Endodermal cell (in vitro differentiated cells): ENCODE measurements at regions not wholly inside any gene's neighbourhood (a gene's known extent, or its start where the extent isn't known, plus 50 kb on each side); places are given as distances from the start of the nearest gene placed in this dataset.

Source experiments
- DNase-seq: peaks from one replicate; pipeline ENCODE4 v3.0.0-alpha.2; 2017
- H3K27ac ChIP-seq: 2 replicates; pipeline ENCODE4 v1.5.1; 2013; ENCODE audit warnings: mild to moderate bottlenecking, low read depth, low read length, moderate library complexity
- H3K27me3 ChIP-seq: 2 replicates; pipeline ENCODE4 v1.6.1; 2013; ENCODE audit warnings: mild to moderate bottlenecking, low read length, moderate library complexity; ENCODE audit not compliant: insufficient read depth, control insufficient read depth, poor library complexity, severe bottlenecking
- H3K36me3 ChIP-seq: 2 replicates; pipeline ENCODE4 v1.7.0; 2013; ENCODE audit warnings: mild to moderate bottlenecking, low read length, moderate library complexity; ENCODE audit not compliant: control insufficient read depth, insufficient read depth
- H3K4me1 ChIP-seq: one replicate; pipeline ENCODE4 v1.7.0; 2013; ENCODE audit warnings: low read length; ENCODE audit not compliant: control insufficient read depth, insufficient read depth
- H3K4me3 ChIP-seq: 2 replicates; pipeline ENCODE4 v1.5.1; 2013; ENCODE audit warnings: mild to moderate bottlenecking, low read length, moderate library complexity
- H3K9ac ChIP-seq: 2 replicates; pipeline ENCODE4 v1.6.1; 2013; ENCODE audit warnings: mild to moderate bottlenecking, low read length, moderate library complexity; ENCODE audit not compliant: poor library complexity, severe bottlenecking; ENCODE audit errors: extremely low read depth
- H3K9me3 ChIP-seq: 2 replicates; pipeline ENCODE4 v1.6.1; 2013; ENCODE audit warnings: mild to moderate bottlenecking, low read length, moderate library complexity; ENCODE audit not compliant: control insufficient read depth
- H3K27ac Mint-ChIP-seq: 2 replicates; pipeline ENCODE4 v1.8.0; 2020; ENCODE audit warnings: mixed read lengths
- H3K27me3 Mint-ChIP-seq: 2 replicates; pipeline ENCODE4 v1.8.0; 2021; ENCODE audit warnings: mild to moderate bottlenecking, mixed read lengths; ENCODE audit not compliant: insufficient read depth
- H3K36me3 Mint-ChIP-seq: 2 replicates; pipeline ENCODE4 v1.8.0; 2020; ENCODE audit warnings: low read depth, mixed read lengths
- H3K4me1 Mint-ChIP-seq: 2 replicates; pipeline ENCODE4 v1.8.0; 2020; ENCODE audit warnings: mixed read lengths
- H3K4me3 Mint-ChIP-seq: 2 replicates; pipeline ENCODE4 v1.8.0; 2020; ENCODE audit warnings: mild to moderate bottlenecking, moderate library complexity, mixed read lengths
- H3K9me3 Mint-ChIP-seq: 2 replicates; pipeline ENCODE4 v1.8.0; 2020; ENCODE audit warnings: mild to moderate bottlenecking, mixed read lengths
- CTCF ChIP-seq: fragments of 200-600 bp; sonication (generic); conservative IDR thresholded peaks from 2 replicates; pipeline ENCODE4 v1.5.0; 2021; ENCODE audit warnings: antibody characterized with exemption, mild to moderate bottlenecking
- WGBS, 2 experiments: methylation state at CpG; one replicate each; pipeline versions ENCODE4 v1.1.5 to v1.1.7; 2013; ENCODE audit warnings: missing lambda C conversion rate in 2 of 2, mixed read lengths in 1 of 2; ENCODE audit not compliant: insufficient coverage in 1 of 2, insufficient read length in 1 of 2; 5-methylcytosine and 5-hydroxymethylcytosine counted together

GRCh38 chr5:98651715-98652114 is 121.7 kb upstream of the RGMB start:
- Mint-ChIP-seq H3K36me3 (peaks cover 42% of the 10 kb centered on the region), H3K4me3 (no peak overlapping the region), H3K4me1 (peaks cover 7% of the 10 kb centered on the region), H3K27ac (no peak overlapping the region), H3K27me3 (peaks cover 14% of the 10 kb centered on the region), H3K9me3 (peaks cover 7% of the 10 kb centered on the region)
- Histone ChIP-seq H3K4me3 (no peak overlapping the region), H3K27ac (no peak overlapping the region), H3K9ac (no peak overlapping the region), H3K36me3 (peaks cover 46% of the 10 kb centered on the region), H3K27me3 (no peaks in the 10 kb centered on the region), H3K9me3 (peaks cover 19% of the 10 kb centered on the region), H3K4me1 (peaks cover 2% of the 10 kb centered on the region)
- TF ChIP-seq CTCF = no peak
- no peak for DNase-seq
- 38 to 77% methylated on average over 1 to 3 of the region's 3 CpGs for WGBS, 2 experiments

GRCh38 chr5:98656125-98656795 is 117.2 kb upstream of the RGMB start:
- H3K27me3 ChIP-seq = no peaks in the 10 kb centered on the region
- Mint-ChIP-seq H3K4me1 (peaks cover 23% of the 10 kb centered on the region), H3K27me3 (peaks cover 17% of the 10 kb centered on the region), H3K27ac (peak overlapping the region; percentile 36), H3K9me3 (peaks cover 8% of the 10 kb centered on the region), H3K4me3 (no peak overlapping the region), H3K36me3 (peaks cover 36% of the 10 kb centered on the region)
- no peak for DNase-seq
- peak overlapping the region; percentile 66 for H3K27ac ChIP-seq
- H3K36me3 ChIP-seq = peaks cover 26% of the 10 kb centered on the region
- peaks cover 19% of the 10 kb centered on the region for H3K9me3 ChIP-seq
- H3K4me1 ChIP-seq = peaks cover 6% of the 10 kb centered on the region
- WGBS, 2 experiments = 76 to 78% methylated on average over 2 to 3 of the region's 3 CpGs
- H3K4me3 ChIP-seq = no peak overlapping the region
- no peak for TF ChIP-seq CTCF
- no peak overlapping the region for H3K9ac ChIP-seq

GRCh38 chr5:98656796-98657195 is 116.7 kb upstream of the RGMB start:
- Histone ChIP-seq H3K4me1 (peaks cover 6% of the 10 kb centered on the region), H3K27ac (peak overlapping the region; percentile 66), H3K9ac (no peak overlapping the region), H3K27me3 (no peaks in the 10 kb centered on the region), H3K9me3 (peaks cover 19% of the 10 kb centered on the region), H3K4me3 (no peak overlapping the region), H3K36me3 (peaks cover 26% of the 10 kb centered on the region)
- Mint-ChIP-seq H3K27me3 (peaks cover 19% of the 10 kb centered on the region), H3K9me3 (peaks cover 8% of the 10 kb centered on the region), H3K27ac (peak overlapping the region; percentile 36), H3K36me3 (peaks cover 37% of the 10 kb centered on the region), H3K4me1 (peaks cover 23% of the 10 kb centered on the region), H3K4me3 (no peak overlapping the region)
- 85% methylated on average over 1 of the region's 1 CpG; no CpG with 5 or more reads in 1 of the 2 experiments for WGBS, 2 experiments
- DNase-seq = no peak
- no peak for TF ChIP-seq CTCF
